Thyroid gland (tissue), 4 donors: ENCODE measurements at regions not wholly inside any gene's neighbourhood (a gene's known extent, or its start where the extent isn't known, plus 50 kb on each side); places are given as distances from the start of the nearest gene placed in this dataset.

Experiments used
- DNase-seq, 2 donors: peaks; one replicate each; pipeline ENCODE4 v3.0.0-alpha.2; 2019
- H3K27ac ChIP-seq, 3 donors: fragments of 200-600 bp; sonication (generic); 1 replicate in 2 of 3; 2 replicates in 1 of 3; pipeline ENCODE4 v1.5.1; 2016 to 2019; ENCODE audit warnings: mild to moderate bottlenecking in 1 of 3, moderate library complexity in 1 of 3
- H3K27me3 ChIP-seq: fragments of 200-600 bp; sonication (generic); one replicate; pipeline ENCODE4 v1.5.1; 2019
- H3K36me3 ChIP-seq, 2 donors: fragments of 200-600 bp; sonication (generic); one replicate each; pipeline ENCODE4 v1.5.1; 2016 to 2019
- H3K4me1 ChIP-seq, 2 donors: fragments of 200-600 bp; sonication (generic); one replicate each; pipeline ENCODE4 v1.5.1; 2017 to 2019
- H3K4me3 ChIP-seq, 3 donors: fragments of 200-600 bp; sonication (generic); replicated peaks in 1 of 3; 1 replicate in 2 of 3; 2 replicates in 1 of 3; pipeline ENCODE4 v1.5.1; 2016; ENCODE audit warnings: mild to moderate bottlenecking in 1 of 3
- H3K9me3 ChIP-seq: fragments of 200-600 bp; sonication (generic); one replicate; pipeline ENCODE4 v1.5.1; 2017
- POLR2A ChIP-seq, 2 donors: fragments of 450-650 bp; IDR thresholded peaks; one replicate each; pipeline ENCODE4 v1.6.1; 2017; ENCODE audit warnings: antibody characterized with exemption in 2 of 2, mild to moderate bottlenecking in 2 of 2, moderate library complexity in 1 of 2
- WGBS, 2 donors: methylation state at CpG; one replicate each; pipeline ENCODE4 v1.1.5; 2017; 5-methylcytosine and 5-hydroxymethylcytosine counted together
- intact Hi-C: fragments of 100-400 bp; cut with DNase I; formaldehyde crosslinking; loops from one replicate; pipeline ENCODE4 v1.15.1; 2023
- TF ChIP-seq, protein P1 (sequence below), 6 experiments: fragments of 200-600 bp in 3 of 6; fragments of 450-650 bp in 3 of 6; sonication (generic) in 3 of 6; IDR thresholded peaks; one replicate each; pipeline ENCODE4 v1.5.1; 2016 to 2019; ENCODE audit warnings: antibody characterized with exemption in 6 of 6, mild to moderate bottlenecking in 2 of 6, inconsistent platforms in 1 of 6, moderate library complexity in 1 of 6

DNA sequence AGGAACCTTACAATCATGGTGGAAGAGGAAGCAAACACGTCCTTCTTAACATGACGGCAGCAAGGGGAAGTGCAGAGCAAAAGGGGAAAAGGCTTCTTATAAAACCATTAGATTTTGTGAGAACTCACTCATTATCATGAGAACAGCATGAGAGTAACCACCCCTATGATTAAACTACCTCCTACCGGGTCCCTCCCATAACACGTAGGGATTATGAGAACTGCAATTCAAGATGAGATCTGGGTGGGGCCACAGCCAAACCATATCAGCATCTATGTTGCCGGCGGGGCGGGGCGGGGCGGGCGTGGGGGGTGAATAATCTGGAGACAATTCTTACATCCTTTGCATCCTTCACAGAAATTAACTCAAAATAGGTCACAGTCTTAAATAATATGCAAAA is 58.8 kb upstream of the GFPT2 start:
- DNase-seq, result no peak
- H3K27me3 ChIP-seq, result no peaks in the 10 kb centered on the region
- H3K9me3 ChIP-seq, result no peaks in the 10 kb centered on the region
- H3K4me1 ChIP-seq, result no peaks in the 10 kb centered on the region
- intact Hi-C loops, result no loop called here
- TF ChIP-seq, protein P1, sequence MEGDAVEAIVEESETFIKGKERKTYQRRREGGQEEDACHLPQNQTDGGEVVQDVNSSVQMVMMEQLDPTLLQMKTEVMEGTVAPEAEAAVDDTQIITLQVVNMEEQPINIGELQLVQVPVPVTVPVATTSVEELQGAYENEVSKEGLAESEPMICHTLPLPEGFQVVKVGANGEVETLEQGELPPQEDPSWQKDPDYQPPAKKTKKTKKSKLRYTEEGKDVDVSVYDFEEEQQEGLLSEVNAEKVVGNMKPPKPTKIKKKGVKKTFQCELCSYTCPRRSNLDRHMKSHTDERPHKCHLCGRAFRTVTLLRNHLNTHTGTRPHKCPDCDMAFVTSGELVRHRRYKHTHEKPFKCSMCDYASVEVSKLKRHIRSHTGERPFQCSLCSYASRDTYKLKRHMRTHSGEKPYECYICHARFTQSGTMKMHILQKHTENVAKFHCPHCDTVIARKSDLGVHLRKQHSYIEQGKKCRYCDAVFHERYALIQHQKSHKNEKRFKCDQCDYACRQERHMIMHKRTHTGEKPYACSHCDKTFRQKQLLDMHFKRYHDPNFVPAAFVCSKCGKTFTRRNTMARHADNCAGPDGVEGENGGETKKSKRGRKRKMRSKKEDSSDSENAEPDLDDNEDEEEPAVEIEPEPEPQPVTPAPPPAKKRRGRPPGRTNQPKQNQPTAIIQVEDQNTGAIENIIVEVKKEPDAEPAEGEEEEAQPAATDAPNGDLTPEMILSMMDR (IDR thresholded peaks at IDR 0.05), result no peak
- no peak for TF ChIP-seq POLR2A (IDR thresholded peaks at IDR 0.05)
- H3K36me3 ChIP-seq, result no peaks in the 10 kb centered on the region
- no peak overlapping the region for H3K27ac ChIP-seq
- no peak overlapping the region for H3K4me3 ChIP-seq
- WGBS, 2 donors, result 94 to 96% methylated on average over 10 of the region's 10 CpGs

DNA sequence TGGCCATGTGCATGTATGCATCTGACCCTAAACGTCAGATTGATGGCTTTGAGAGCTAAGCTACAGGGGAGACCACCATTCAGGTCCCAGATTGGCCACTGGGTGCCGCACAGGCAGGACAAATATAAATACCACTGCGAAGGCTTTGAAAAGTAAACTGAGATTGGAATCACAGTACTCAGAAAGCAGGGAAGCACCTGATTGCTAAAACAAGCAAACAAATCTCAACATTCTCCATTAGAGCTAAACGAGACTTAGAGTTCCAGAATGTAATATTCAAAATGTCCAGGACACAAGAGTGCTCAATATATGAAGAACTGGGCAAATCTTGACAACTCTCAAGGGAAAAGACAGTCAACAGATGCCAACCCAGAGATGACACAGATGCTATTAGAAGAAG is 61.0 kb upstream of the GFPT2 start:
- no peaks in the 10 kb centered on the region for H3K9me3 ChIP-seq
- H3K4me1 ChIP-seq, result no peaks in the 10 kb centered on the region
- TF ChIP-seq POLR2A (IDR thresholded peaks at IDR 0.05), result no peak
- TF ChIP-seq, protein P1 (IDR thresholded peaks at IDR 0.05), result no peak
- 84 to 86% methylated on average over 4 of the region's 4 CpGs for whole genome bisulfite sequencing, 2 donors
- no peaks in the 10 kb centered on the region for H3K36me3 ChIP-seq
- H3K27me3 ChIP-seq, result no peaks in the 10 kb centered on the region
- no peak overlapping the region for H3K4me3 ChIP-seq
- DNase-seq, result no peak
- no peak overlapping the region for H3K27ac ChIP-seq
- intact Hi-C loops, result no loop called here

DNA sequence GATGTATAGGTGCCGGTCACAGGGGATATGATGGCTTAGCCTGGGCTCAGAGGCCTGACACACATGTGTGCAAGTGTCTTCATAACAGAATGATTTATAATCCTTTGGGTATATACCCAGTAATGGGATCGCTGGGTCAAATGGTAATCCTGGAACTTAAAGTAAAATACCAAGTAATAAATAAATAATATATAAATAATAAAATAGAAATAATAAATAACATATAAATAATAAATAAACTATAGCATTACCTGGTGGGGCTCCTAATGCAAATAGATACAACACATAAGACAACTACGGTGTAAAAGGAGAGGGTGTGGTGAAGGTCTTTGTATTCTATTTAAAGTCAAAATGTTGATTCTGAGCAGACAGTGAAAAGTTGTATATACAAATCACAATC is 68.5 kb upstream of the GFPT2 start:
- no peak overlapping the region for H3K4me3 ChIP-seq
- WGBS, 2 donors, result 93 to 97% methylated on average over 3 of the region's 3 CpGs
- peaks cover 11 to 12% of the 10 kb centered on the region in 2 donors for H3K4me1 ChIP-seq
- DNase-seq, result no peak
- intact Hi-C loops, result no loop called here
- TF ChIP-seq, protein P1 (IDR thresholded peaks at IDR 0.05), result no peak
- TF ChIP-seq POLR2A (IDR thresholded peaks at IDR 0.05), result no peak
- no peak overlapping the region for H3K27ac ChIP-seq
- H3K9me3 ChIP-seq, result no peaks in the 10 kb centered on the region
- H3K27me3 ChIP-seq, result no peaks in the 10 kb centered on the region
- no peaks in the 10 kb centered on the region for H3K36me3 ChIP-seq

DNA sequence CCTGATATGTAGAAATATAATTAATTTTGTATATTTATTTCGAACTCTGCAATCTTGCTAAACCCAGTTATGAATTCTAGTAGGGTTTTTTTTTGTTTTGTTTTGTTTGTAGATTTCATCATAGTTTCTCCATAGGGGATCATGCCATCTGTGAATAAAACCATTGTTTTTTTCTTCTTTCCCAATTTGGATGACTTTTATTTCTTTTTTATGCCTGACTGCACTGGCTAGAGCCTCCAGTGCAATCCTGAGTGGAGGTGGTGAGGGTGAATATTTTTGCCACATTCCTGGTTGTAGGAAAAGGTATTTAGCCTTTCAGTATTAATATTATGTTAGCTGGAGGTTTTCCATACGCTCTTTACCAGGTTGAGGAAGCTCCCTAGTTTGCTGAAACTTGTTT is 70.0 kb upstream of the GFPT2 start:
- no peaks in the 10 kb centered on the region for H3K9me3 ChIP-seq
- no peaks in the 10 kb centered on the region for H3K36me3 ChIP-seq
- peak overlapping the region; percentile 57 to 70 (median 59) for H3K27ac ChIP-seq
- no peaks in the 10 kb centered on the region for H3K27me3 ChIP-seq
- peak; percentile 11 to 12 for DNase-seq
- TF ChIP-seq POLR2A (IDR thresholded peaks at IDR 0.05), result no peak
- TF ChIP-seq, protein P1 (IDR thresholded peaks at IDR 0.05), result no peak
- intact Hi-C loops, result no loop called here
- H3K4me3 ChIP-seq, result no peak overlapping the region
- WGBS, 2 donors, result 65 to 67% methylated on average over 2 of the region's 2 CpGs
- H3K4me1 ChIP-seq, result peaks cover 11 to 12% of the 10 kb centered on the region in 2 donors

DNA sequence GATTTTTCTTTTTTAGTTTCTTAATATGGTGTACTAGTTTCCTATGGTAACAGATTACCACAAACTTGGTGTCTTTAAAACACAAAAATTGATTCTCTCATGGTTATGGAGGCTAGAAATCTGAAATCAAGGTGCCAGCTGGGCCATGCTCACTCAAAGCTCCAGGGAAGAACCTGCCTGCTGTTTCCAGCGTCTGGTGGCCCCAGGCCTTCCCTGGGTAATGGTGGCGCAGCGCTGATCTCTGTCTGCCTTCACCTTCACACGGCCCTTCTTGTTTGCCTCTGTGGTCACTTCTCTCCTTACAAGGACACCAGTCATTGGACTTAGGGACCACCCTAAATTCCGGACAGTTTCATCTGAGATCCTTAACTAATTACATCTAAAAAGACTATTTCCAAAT is 70.5 kb upstream of the GFPT2 start:
- TF ChIP-seq, protein P1 (IDR thresholded peaks at IDR 0.05), result no peak
- TF ChIP-seq POLR2A (IDR thresholded peaks at IDR 0.05), result no peak

More for the DNA sequence above, 70.5 kb upstream of the GFPT2 start:
- Histone ChIP-seq H3K4me3 (no peak overlapping the region), H3K36me3 (no peaks in the 10 kb centered on the region), H3K27me3 (no peaks in the 10 kb centered on the region), H3K4me1 (peaks cover 11 to 12% of the 10 kb centered on the region in 2 donors), H3K9me3 (no peaks in the 10 kb centered on the region), H3K27ac (peak overlapping the region; percentile 57 to 70 (median 59))
- 86% methylated on average over 5 of the region's 5 CpGs for WGBS, 2 donors
- no peak for DNase-seq
- intact Hi-C loops, result no loop called here
